Neutrophil (primary cell): ENCODE measurements at regions not wholly inside any gene's neighbourhood (a gene's known extent, or its start where the extent isn't known, plus 50 kb on each side); places are given as distances from the start of the nearest gene placed in this dataset.

Source experiments
- H3K27ac ChIP-seq: fragments of 200-600 bp; sonication (generic); 2 replicates; pipeline ENCODE4 v1.5.1; 2016; ENCODE audit warnings: mild to moderate bottlenecking, moderate library complexity
- H3K27me3 ChIP-seq: fragments of 200-600 bp; sonication (generic); 2 replicates; pipeline ENCODE4 v1.6.0; 2016; ENCODE audit warnings: mild to moderate bottlenecking
- H3K36me3 ChIP-seq: fragments of 200-600 bp; sonication (generic); 2 replicates; pipeline ENCODE4 v1.5.1; 2017
- H3K4me1 ChIP-seq, 2 experiments: fragments of 200-600 bp in 1 of 2; sonication (generic) in 1 of 2; 1 replicate in 1 of 2; 2 replicates in 1 of 2; pipeline versions ENCODE4 v1.5.1 to v1.6.1; 2013 to 2016; ENCODE audit warnings: low read depth in 1 of 2, low read length in 1 of 2, mild to moderate bottlenecking in 1 of 2, moderate library complexity in 1 of 2; ENCODE audit not compliant: control insufficient read depth in 1 of 2, insufficient read depth in 1 of 2
- H3K4me3 ChIP-seq, 2 experiments: fragments of 200-600 bp in 1 of 2; sonication (generic) in 1 of 2; 1 replicate in 1 of 2; 2 replicates in 1 of 2; pipeline ENCODE4 v1.5.1; 2013 to 2016; ENCODE audit warnings: low read depth in 1 of 2, low read length in 1 of 2, mild to moderate bottlenecking in 1 of 2, moderate library complexity in 1 of 2
- H3K9me3 ChIP-seq: fragments of 200-600 bp; sonication (generic); 2 replicates; pipeline ENCODE4 v1.5.1; 2016
- CTCF ChIP-seq: fragments of 200-600 bp; sonication (generic); IDR thresholded peaks from 2 replicates; pipeline ENCODE4 v1.5.1; 2016; ENCODE audit warnings: antibody characterized with exemption

- Histone ChIP-seq H3K9me3 (no peaks in the 10 kb centered on the region), H3K36me3 (no peaks in the 10 kb centered on the region), H3K27ac (no peak overlapping the region), H3K27me3 (peaks cover 17% of the 10 kb centered on the region), H3K4me1 (no peaks in the 10 kb centered on the region), H3K4me3 (no peak overlapping the region)
- TF ChIP-seq CTCF: no peak
These were observed 174.5 kb upstream of the RMP24 start for GRCh38 chr18:35797948-35798347.

- H3K4me3 ChIP-seq: no peak overlapping the region
- H3K27ac ChIP-seq: no peak overlapping the region
- H3K4me1 ChIP-seq: peaks cover 8% of the 10 kb centered on the region in 2 experiments
- TF ChIP-seq CTCF: no peak
- H3K27me3 ChIP-seq: peaks cover 21% of the 10 kb centered on the region
- no peaks in the 10 kb centered on the region for H3K36me3 ChIP-seq
- no peaks in the 10 kb centered on the region for H3K9me3 ChIP-seq
These were observed 168.9 kb upstream of the RMP24 start for GRCh38 chr18:35803551-35803950.

- Histone ChIP-seq H3K4me3 (no peak overlapping the region), H3K9me3 (no peaks in the 10 kb centered on the region), H3K36me3 (no peaks in the 10 kb centered on the region), H3K27me3 (peaks cover 13% of the 10 kb centered on the region), H3K27ac (no peak overlapping the region), H3K4me1 (peaks cover 16 to 17% of the 10 kb centered on the region in 2 experiments)
- no peak for TF ChIP-seq CTCF
These were observed 168.1 kb upstream of the RMP24 start for GRCh38 chr18:35804377-35804776.

GRCh38 chr18:35807811-35808335 lies 164.6 kb upstream of the RMP24 start:
- Histone ChIP-seq H3K9me3 (no peaks in the 10 kb centered on the region), H3K36me3 (no peaks in the 10 kb centered on the region), H3K4me3 (no peak overlapping the region), H3K4me1 (peaks cover 48 to 49% of the 10 kb centered on the region in 2 experiments), H3K27ac (no peak overlapping the region), H3K27me3 (peaks cover 5% of the 10 kb centered on the region)
- no peak for TF ChIP-seq CTCF

GRCh38 chr18:35808796-35809195 lies 163.7 kb upstream of the RMP24 start:
- no peaks in the 10 kb centered on the region for H3K9me3 ChIP-seq
- peaks cover 5% of the 10 kb centered on the region for H3K27me3 ChIP-seq
- H3K27ac ChIP-seq: peak overlapping the region; percentile 90
- TF ChIP-seq CTCF: no peak
- peaks cover 52 to 56% of the 10 kb centered on the region in 2 experiments for H3K4me1 ChIP-seq
- H3K4me3 ChIP-seq: no peak overlapping the region
- H3K36me3 ChIP-seq: no peaks in the 10 kb centered on the region
